ENCODE measurements at regions not wholly inside any gene's neighbourhood (a gene's known extent, or its start where the extent isn't known, plus 50 kb on each side); places are given as distances from the start of the nearest gene placed in this dataset.

DNA sequence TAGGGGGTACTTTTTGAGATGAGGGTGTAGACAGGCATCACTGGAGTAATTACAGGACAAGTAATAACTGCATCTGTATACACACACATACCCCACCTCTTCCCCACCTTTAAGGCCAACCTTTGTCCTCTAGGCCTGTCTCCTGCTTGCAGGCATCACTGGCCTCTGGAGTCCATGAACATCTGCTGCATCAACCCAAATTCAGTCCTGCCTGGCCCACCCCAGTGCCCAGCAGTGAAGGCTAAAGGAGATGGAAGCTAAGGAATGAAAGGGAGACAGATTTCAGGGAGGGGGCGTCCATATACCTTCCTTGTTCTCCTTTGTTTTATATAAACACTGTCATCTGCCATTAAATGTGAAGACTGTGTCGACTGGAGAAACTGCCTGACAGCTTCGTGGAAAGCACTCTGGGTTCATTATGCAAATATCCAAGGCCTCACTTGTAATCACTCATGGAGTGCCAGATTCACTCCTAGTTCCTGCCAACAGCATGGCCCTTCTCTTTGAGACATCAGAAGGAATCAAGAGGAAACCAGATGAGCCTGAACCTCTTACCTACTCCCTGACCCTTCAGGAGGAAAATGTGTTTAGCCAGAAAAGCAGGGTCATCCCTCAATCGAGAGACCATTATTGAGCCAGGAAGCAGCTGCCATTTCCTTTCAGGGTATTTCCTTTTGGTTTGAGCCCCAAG, 64.4 kb downstream of the SERPINA3 start:
- CTCF ChIA-PET, result no interaction called here
- POLR2A ChIA-PET, result no interaction called here
- TF ChIP-seq FOXM1 (IDR thresholded peaks at IDR 0.05; ENCODE audit: borderline replicate concordance) (no peak), CTBP1 (IDR thresholded peaks at IDR 0.05; ENCODE audit: borderline replicate concordance) (no peak), ZNF384 (IDR thresholded peaks at IDR 0.05) (no peak), ARNT (IDR thresholded peaks at IDR 0.05) (no peak), LEF1 (IDR thresholded peaks at IDR 0.05; ENCODE audit: borderline replicate concordance) (no peak)
- no peak for DNase-seq (ENCODE audit: extremely low spot score)

DNA sequence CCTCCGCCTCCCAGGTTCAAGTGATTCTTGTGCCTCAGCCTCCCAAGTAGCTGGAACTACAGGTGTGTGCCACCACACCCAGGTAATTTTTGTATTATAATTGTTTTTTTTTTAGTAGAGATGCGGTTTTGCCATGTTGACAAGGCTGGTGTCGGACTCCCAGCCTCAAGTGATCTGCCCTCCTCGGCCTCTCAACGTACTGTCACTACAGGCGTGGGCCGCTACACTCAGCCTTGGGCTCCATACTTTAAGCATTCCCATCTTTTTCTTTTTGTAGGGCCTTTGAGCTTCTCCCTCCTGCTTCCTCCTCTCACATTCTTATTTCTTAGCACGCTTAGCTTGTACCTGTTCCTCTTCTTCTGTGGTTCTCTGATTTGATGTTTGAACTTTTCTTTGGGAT, 62.8 kb downstream of the SERPINA3 start:
- ChIA-PET CTCF (no interaction called here), POLR2A (no interaction called here)
- DNase-seq (ENCODE audit: extremely low spot score), result no peak
- TF ChIP-seq NFRKB (IDR thresholded peaks at IDR 0.05) (no peak), CTBP1 (IDR thresholded peaks at IDR 0.05; ENCODE audit: borderline replicate concordance) (no peak), L3MBTL2 (conservative IDR thresholded peaks at IDR 0.05) (no peak), ZNF384 (IDR thresholded peaks at IDR 0.05) (no peak), SP1 (IDR thresholded peaks at IDR 0.05) (no peak), FOXA1 (IDR thresholded peaks at IDR 0.05) (no peak), BHLHE40 (IDR thresholded peaks at IDR 0.05; ENCODE audit: borderline replicate concordance) (no peak), ELF4 (IDR thresholded peaks at IDR 0.05) (no peak), TARDBP (IDR thresholded peaks at IDR 0.05) (no peak), FOXK2 (IDR thresholded peaks at IDR 0.05) (no peak), FOXM1 (IDR thresholded peaks at IDR 0.05; ENCODE audit: borderline replicate concordance) (no peak), HDGF (IDR thresholded peaks at IDR 0.05; ENCODE audit: borderline replicate concordance) (no peak), ARNT (IDR thresholded peaks at IDR 0.05) (no peak), LEF1 (IDR thresholded peaks at IDR 0.05; ENCODE audit: borderline replicate concordance) (no peak), SUZ12 (IDR thresholded peaks at IDR 0.05) (no peak)
- TF ChIP-seq, protein P1, sequence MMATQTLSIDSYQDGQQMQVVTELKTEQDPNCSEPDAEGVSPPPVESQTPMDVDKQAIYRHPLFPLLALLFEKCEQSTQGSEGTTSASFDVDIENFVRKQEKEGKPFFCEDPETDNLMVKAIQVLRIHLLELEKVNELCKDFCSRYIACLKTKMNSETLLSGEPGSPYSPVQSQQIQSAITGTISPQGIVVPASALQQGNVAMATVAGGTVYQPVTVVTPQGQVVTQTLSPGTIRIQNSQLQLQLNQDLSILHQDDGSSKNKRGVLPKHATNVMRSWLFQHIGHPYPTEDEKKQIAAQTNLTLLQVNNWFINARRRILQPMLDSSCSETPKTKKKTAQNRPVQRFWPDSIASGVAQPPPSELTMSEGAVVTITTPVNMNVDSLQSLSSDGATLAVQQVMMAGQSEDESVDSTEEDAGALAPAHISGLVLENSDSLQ (IDR thresholded peaks at IDR 0.05), result no peak

DNA sequence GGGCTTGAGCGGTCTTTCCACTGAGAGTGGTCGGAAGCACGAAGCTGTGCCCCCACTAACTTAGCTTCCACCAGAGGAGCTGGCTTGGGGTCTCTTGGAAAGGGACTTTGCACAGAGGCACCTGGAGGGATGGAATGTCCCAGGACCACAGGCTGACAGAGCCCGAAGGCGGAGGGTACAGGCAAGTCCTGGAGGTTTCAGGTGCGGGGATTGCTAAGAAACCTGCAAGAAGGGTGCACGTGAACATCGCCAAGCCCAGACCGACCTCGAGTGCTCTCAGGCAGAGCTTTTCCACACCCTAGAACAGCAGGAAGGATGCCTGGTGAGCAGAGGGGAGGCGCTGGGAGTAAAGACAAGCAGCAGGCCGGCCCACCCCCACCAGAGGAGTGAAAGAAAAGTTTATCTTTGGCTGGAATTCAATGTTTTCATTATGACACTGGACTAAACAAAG, 61.6 kb downstream of the SERPINA3 start:
- CTCF ChIA-PET, result no interaction called here
- POLR2A ChIA-PET, result no interaction called here
- no peak for TF ChIP-seq NFRKB (IDR thresholded peaks at IDR 0.05)
- no peak for TF ChIP-seq ARNT (IDR thresholded peaks at IDR 0.05)
- TF ChIP-seq SP1 (IDR thresholded peaks at IDR 0.05), result no peak
- DNase-seq (ENCODE audit: extremely low spot score), result no peak
